AG04449 (cell line): ENCODE measurements at regions not wholly inside any gene's neighbourhood (a gene's known extent, or its start where the extent isn't known, plus 50 kb on each side); places are given as distances from the start of the nearest gene placed in this dataset.

Experiments used
- CTCF ChIA-PET: fragments of 350-600 bp; formaldehyde crosslinking; extraction: SDS; loops from one replicate; lab custom pipeline; 2021; ENCODE audit warnings: antibody characterized with exemption; lab: Yijun Ruan, JAX
- POLR2A ChIA-PET: fragments of 400-600, 350-600 bp; formaldehyde crosslinking; extraction: SDS; loops from one replicate; lab custom pipeline; 2020; ENCODE audit warnings: antibody characterized with exemption, inconsistent platforms; lab: Yijun Ruan, JAX
- DNase-seq: peaks from one replicate; pipeline ENCODE4 v3.0.0-alpha.2; 2010; ENCODE audit warnings: low read depth, low spot score
- H3K4me3 ChIP-seq: 2 replicates; pipeline ENCODE4 v1.5.1; 2011; ENCODE audit warnings: low read depth, mild to moderate bottlenecking, control low read depth, low read length
- TF ChIP-seq, protein P1 (sequence below): IDR thresholded peaks from one replicate; pipeline ENCODE4 v1.5.1; 2011; ENCODE audit warnings: mild to moderate bottlenecking, moderate library complexity, low read length, control low read depth, inconsistent platforms; ENCODE audit not compliant: insufficient read depth; ENCODE audit errors: missing control alignments

- TF ChIP-seq, protein P1, sequence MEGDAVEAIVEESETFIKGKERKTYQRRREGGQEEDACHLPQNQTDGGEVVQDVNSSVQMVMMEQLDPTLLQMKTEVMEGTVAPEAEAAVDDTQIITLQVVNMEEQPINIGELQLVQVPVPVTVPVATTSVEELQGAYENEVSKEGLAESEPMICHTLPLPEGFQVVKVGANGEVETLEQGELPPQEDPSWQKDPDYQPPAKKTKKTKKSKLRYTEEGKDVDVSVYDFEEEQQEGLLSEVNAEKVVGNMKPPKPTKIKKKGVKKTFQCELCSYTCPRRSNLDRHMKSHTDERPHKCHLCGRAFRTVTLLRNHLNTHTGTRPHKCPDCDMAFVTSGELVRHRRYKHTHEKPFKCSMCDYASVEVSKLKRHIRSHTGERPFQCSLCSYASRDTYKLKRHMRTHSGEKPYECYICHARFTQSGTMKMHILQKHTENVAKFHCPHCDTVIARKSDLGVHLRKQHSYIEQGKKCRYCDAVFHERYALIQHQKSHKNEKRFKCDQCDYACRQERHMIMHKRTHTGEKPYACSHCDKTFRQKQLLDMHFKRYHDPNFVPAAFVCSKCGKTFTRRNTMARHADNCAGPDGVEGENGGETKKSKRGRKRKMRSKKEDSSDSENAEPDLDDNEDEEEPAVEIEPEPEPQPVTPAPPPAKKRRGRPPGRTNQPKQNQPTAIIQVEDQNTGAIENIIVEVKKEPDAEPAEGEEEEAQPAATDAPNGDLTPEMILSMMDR, result no peak
- POLR2A ChIA-PET, result no interaction called here
- CTCF ChIA-PET, result no interaction called here
These were observed 79.3 kb upstream of the ZNF716 start for GRCh38 chr7:57370739-57371098.

GRCh38 chr7:57375783-57376182 lies 74.2 kb upstream of the ZNF716 start:
- no peak for DNase-seq
- CTCF ChIA-PET, result no interaction called here
- H3K4me3 ChIP-seq, result no peak overlapping the region
- POLR2A ChIA-PET, result no interaction called here
- TF ChIP-seq, protein P1, result no peak

More at GRCh38 chr7:57370739-57371098, 79.3 kb upstream of the ZNF716 start:
- no peak overlapping the region for H3K4me3 ChIP-seq
- no peak for DNase-seq

GRCh38 chr7:57381581-57381980 lies 68.4 kb upstream of the ZNF716 start:
- TF ChIP-seq, protein P1, result no peak
- ChIA-PET POLR2A (no interaction called here), CTCF (no interaction called here)
- no peak overlapping the region for H3K4me3 ChIP-seq
- no peak for DNase-seq

GRCh38 chr7:57384380-57384779 lies 65.6 kb upstream of the ZNF716 start:
- no peak for DNase-seq
- TF ChIP-seq, protein P1, result no peak
- H3K4me3 ChIP-seq, result no peak overlapping the region
- CTCF ChIA-PET, result no interaction called here
- POLR2A ChIA-PET, result no interaction called here

DNA sequence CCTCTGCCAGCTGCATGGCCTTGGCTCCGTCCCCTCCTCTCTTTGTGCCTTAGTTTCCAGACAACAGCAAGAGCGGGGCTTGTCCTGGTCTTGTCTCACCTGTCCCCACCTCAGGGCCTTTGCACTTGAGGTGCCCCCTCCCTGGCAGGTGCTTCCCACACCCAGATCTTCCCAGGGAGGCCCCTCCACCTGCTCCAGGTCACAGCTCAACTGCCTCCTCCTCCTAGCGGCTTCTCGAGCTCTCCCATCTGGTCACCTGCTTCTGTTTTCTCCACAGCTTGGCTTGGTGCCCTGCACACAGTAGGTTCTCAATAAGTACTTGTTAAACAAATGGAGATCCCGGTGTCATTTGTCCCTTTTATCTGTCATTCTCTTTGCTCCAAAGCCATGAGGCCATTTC lies 64.3 kb upstream of the ZNF716 start:
- TF ChIP-seq, protein P1, result no peak
- CTCF ChIA-PET, result no interaction called here
- POLR2A ChIA-PET, result no interaction called here
- DNase-seq, result no peak
- H3K4me3 ChIP-seq, result no peak overlapping the region

DNA sequence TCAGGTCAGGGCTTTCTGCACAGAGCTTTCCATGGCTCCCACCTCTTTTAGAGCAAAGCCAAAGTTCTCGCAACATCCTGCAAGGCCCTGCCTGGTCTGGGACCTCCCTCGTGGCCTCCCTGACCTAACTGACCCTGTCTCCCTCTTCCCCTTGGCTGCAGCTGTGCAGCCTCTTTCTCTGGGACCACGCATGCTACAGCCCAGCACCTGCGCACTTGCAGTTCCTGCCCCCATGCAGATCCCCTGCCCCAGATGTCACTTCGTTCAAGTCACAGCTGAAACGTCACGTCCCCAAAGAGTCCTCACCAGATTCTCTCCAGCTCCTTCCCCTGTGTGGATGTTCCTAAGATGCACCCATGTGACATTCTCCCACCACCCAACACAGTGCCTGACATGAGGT lies 61.2 kb upstream of the ZNF716 start:
- TF ChIP-seq, protein P1, result no peak
- H3K4me3 ChIP-seq, result no peak overlapping the region
- POLR2A ChIA-PET, result no interaction called here
- CTCF ChIA-PET, result no interaction called here
- DNase-seq, result no peak
